ENCODE measurements at regions not wholly inside any gene's neighbourhood (a gene's known extent, or its start where the extent isn't known, plus 50 kb on each side); places are given as distances from the start of the nearest gene placed in this dataset.

DNA sequence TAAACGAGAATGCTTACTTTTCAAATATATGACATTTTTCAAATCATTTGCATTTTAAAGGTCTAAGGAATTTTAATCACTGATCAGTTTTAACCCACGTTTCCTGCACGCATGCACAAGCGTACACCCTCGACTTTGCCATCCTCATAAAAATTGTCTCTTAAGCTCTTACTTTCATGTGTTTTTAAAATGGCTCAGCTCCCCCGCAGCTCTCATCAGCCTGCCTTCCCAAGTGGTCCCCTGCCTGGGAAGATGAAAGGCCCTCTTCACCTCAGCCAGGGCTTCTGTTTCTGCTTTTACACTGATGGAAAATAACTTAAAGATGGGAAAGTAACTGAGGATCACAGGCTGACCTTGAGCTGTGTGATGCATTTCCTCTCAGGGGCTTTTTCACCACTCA, 131.6 kb upstream of the LSM8 start:
- no peaks in the 10 kb centered on the region for H3K9me3 ChIP-seq
- no peak overlapping the region for H3K4me3 ChIP-seq
- intact Hi-C loops (cut with DNase I; ENCODE audit: low total_unique reads), result no loop called here
- H3K4me1 ChIP-seq, result no peaks in the 10 kb centered on the region
- H3K27ac ChIP-seq, result no peak overlapping the region
- H3K27me3 ChIP-seq, result no peaks in the 10 kb centered on the region
- H3K36me3 ChIP-seq, result no peaks in the 10 kb centered on the region
- no peak for ATAC-seq
- TF ChIP-seq, protein P1, sequence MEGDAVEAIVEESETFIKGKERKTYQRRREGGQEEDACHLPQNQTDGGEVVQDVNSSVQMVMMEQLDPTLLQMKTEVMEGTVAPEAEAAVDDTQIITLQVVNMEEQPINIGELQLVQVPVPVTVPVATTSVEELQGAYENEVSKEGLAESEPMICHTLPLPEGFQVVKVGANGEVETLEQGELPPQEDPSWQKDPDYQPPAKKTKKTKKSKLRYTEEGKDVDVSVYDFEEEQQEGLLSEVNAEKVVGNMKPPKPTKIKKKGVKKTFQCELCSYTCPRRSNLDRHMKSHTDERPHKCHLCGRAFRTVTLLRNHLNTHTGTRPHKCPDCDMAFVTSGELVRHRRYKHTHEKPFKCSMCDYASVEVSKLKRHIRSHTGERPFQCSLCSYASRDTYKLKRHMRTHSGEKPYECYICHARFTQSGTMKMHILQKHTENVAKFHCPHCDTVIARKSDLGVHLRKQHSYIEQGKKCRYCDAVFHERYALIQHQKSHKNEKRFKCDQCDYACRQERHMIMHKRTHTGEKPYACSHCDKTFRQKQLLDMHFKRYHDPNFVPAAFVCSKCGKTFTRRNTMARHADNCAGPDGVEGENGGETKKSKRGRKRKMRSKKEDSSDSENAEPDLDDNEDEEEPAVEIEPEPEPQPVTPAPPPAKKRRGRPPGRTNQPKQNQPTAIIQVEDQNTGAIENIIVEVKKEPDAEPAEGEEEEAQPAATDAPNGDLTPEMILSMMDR (IDR thresholded peaks at IDR 0.05 in 4 of 5, conservative IDR thresholded peaks at IDR 0.05 in 1 of 5), result no peak
- in situ Hi-C loops (cut with MboI; ENCODE audit: low sequenced_read_pairs in 4 of 4), result no loop called here
- no peak for DNase-seq

DNA sequence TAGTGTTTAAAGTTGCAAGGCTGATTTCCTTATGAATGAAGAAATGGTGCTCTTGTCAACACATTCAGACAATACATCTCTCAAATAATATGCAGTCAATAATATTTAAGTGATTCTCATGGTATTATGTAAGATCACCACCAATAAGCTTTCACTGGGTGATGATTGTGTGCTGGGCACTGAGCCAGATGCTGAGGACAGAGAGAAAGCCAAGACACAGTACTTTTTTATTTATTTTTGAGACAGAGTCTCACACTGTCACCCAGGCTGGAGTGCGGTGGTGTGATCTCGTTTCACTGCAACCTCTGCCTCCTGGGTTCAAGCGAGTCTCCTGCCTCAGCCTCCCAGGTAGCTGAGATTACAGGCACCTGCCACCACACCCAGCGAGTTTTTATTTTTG, 130.6 kb upstream of the LSM8 start:
- Histone ChIP-seq H3K27me3 (no peaks in the 10 kb centered on the region), H3K9me3 (no peaks in the 10 kb centered on the region), H3K36me3 (no peaks in the 10 kb centered on the region), H3K4me3 (no peak overlapping the region), H3K27ac (no peak overlapping the region), H3K4me1 (no peaks in the 10 kb centered on the region)
- ATAC-seq (no peak), DNase-seq (no peak)
- in situ Hi-C loops (cut with MboI; ENCODE audit: low sequenced_read_pairs in 4 of 4) (no loop called here), intact Hi-C loops (cut with DNase I; ENCODE audit: low total_unique reads) (no loop called here)
- TF ChIP-seq, protein P1 (IDR thresholded peaks at IDR 0.05 in 4 of 5, conservative IDR thresholded peaks at IDR 0.05 in 1 of 5), result no peak
- TF ChIP-seq POLR2A (IDR thresholded peaks at IDR 0.05), result no peak

DNA sequence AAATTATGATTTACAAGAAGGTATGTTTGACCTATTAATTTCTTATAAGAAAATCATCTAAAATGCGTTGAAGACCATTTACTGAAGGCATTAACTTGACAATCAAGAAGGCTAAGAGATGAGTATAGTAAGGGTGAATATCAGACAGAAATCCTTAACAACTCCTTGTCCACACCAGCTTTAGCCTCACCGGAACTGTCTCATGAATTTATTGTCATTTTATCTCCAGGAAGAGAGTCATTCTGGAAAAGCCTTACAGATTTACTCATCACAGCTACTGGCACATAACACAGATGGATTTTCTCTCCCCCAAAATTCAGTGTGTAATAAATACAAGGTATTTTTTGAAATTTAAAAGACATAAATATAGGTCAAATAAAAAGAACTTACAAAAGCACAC, 129.4 kb upstream of the LSM8 start:
- intact Hi-C loops (cut with DNase I; ENCODE audit: low total_unique reads), result no loop called here

DNA sequence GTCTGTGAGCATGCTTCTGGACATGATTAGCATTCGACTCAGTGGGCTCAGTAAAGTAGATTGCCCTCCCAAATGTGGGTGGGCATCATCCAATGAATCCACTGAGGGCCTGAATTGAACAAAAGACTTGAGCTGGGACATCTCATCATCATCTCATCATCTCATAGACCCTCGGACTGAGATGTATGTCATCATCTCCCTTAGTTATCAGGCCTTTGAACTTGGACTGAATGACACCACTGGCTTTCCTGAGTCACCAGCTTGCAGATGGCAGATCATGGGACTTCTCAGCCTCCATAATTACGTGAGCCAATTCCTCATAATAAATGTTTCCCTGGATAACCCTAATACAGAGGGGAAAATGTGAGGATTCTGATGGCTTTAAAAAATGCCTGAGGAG, 128.3 kb upstream of the LSM8 start:
- Histone ChIP-seq H3K4me3 (no peak overlapping the region), H3K36me3 (no peaks in the 10 kb centered on the region), H3K9me3 (no peaks in the 10 kb centered on the region), H3K27me3 (no peaks in the 10 kb centered on the region), H3K4me1 (no peaks in the 10 kb centered on the region), H3K27ac (no peak overlapping the region)
- ATAC-seq (no peak), DNase-seq (no peak)
- in situ Hi-C loops (cut with MboI; ENCODE audit: low sequenced_read_pairs in 4 of 4), result no loop called here
- TF ChIP-seq POLR2A (IDR thresholded peaks at IDR 0.05), result no peak
- TF ChIP-seq, protein P1 (IDR thresholded peaks at IDR 0.05 in 4 of 5, conservative IDR thresholded peaks at IDR 0.05 in 1 of 5), result no peak
- intact Hi-C loops (cut with DNase I; ENCODE audit: low total_unique reads), result no loop called here

More for the DNA sequence above, 129.4 kb upstream of the LSM8 start:
- Histone ChIP-seq H3K27ac (no peak overlapping the region), H3K36me3 (no peaks in the 10 kb centered on the region), H3K9me3 (no peaks in the 10 kb centered on the region), H3K4me1 (no peaks in the 10 kb centered on the region), H3K27me3 (no peaks in the 10 kb centered on the region), H3K4me3 (no peak overlapping the region)
- ATAC-seq, result no peak
- in situ Hi-C loops (cut with MboI; ENCODE audit: low sequenced_read_pairs in 4 of 4), result no loop called here
- DNase-seq, result no peak
- no peak for TF ChIP-seq POLR2A (IDR thresholded peaks at IDR 0.05)
- TF ChIP-seq, protein P1 (IDR thresholded peaks at IDR 0.05 in 4 of 5, conservative IDR thresholded peaks at IDR 0.05 in 1 of 5), result no peak

DNA sequence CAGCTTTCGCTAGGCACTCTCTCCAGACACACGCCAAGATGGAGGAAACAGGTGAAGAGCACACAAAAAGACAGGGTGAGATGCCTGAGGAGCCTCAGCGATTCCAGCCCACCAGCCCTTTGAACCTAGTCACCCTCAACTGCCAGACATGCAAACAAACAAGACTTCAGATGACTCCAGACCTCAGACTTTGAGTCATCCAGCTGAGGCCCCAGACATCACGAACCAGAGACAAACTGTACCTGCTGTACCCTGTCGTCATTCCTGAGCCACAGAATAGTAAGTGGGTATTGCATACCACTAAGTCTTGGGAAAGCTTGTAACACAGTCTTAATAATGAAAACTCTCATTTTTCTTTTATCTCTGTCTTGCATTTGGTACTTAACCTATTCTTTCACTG, 126.6 kb upstream of the LSM8 start:
- ATAC-seq (no peak), DNase-seq (no peak)
- H3K36me3 ChIP-seq, result no peaks in the 10 kb centered on the region
- no peaks in the 10 kb centered on the region for H3K4me1 ChIP-seq
- H3K9me3 ChIP-seq, result no peaks in the 10 kb centered on the region
- no peaks in the 10 kb centered on the region for H3K27me3 ChIP-seq
- intact Hi-C loops (cut with DNase I; ENCODE audit: low total_unique reads), result no loop called here
- no peak overlapping the region for H3K27ac ChIP-seq
- in situ Hi-C loops (cut with MboI; ENCODE audit: low sequenced_read_pairs in 4 of 4), result no loop called here
- no peak overlapping the region for H3K4me3 ChIP-seq
- TF ChIP-seq, protein P1 (IDR thresholded peaks at IDR 0.05 in 4 of 5, conservative IDR thresholded peaks at IDR 0.05 in 1 of 5), result no peak
- TF ChIP-seq POLR2A (IDR thresholded peaks at IDR 0.05), result no peak
